HL-60 (cell line): ENCODE measurements at regions not wholly inside any gene's neighbourhood (a gene's known extent, or its start where the extent isn't known, plus 50 kb on each side); places are given as distances from the start of the nearest gene placed in this dataset.

Source experiments
- GABPA ChIP-seq: IDR thresholded peaks from 2 replicates; pipeline ENCODE4 v1.6.1; 2012; ENCODE audit warnings: low read depth
- POLR2AphosphoS5 ChIP-seq: IDR thresholded peaks from 2 replicates; pipeline ENCODE4 v1.6.1; 2012; ENCODE audit warnings: low read depth
- TF ChIP-seq, protein P1 (sequence below): IDR thresholded peaks from one replicate; pipeline ENCODE4 v1.5.1; 2011; ENCODE audit warnings: low read length, control low read depth, inconsistent platforms; ENCODE audit not compliant: insufficient read depth
- TF ChIP-seq, protein P2 (sequence below): IDR thresholded peaks from 2 replicates; pipeline ENCODE4 v1.6.1; 2012; ENCODE audit warnings: low read depth; ENCODE audit not compliant: insufficient replicate concordance

DNA sequence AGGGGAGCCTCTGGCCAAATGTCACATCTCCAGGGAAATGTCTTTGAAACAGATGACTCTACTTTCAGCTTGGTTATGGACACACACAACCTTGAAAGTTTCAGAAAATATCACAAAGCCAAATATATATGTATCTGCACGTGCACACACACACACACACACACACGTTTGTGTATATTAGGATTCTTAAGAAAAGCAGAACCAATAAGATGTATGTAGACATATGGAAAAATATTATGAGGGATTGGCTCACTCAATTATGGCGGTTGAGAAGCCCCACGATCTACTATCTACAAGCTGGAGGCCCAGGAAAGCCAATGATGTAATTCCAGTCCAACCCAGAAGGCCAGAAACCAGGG is 194.9 kb downstream of the PALM2AKAP2 start:
- TF ChIP-seq, protein P1, sequence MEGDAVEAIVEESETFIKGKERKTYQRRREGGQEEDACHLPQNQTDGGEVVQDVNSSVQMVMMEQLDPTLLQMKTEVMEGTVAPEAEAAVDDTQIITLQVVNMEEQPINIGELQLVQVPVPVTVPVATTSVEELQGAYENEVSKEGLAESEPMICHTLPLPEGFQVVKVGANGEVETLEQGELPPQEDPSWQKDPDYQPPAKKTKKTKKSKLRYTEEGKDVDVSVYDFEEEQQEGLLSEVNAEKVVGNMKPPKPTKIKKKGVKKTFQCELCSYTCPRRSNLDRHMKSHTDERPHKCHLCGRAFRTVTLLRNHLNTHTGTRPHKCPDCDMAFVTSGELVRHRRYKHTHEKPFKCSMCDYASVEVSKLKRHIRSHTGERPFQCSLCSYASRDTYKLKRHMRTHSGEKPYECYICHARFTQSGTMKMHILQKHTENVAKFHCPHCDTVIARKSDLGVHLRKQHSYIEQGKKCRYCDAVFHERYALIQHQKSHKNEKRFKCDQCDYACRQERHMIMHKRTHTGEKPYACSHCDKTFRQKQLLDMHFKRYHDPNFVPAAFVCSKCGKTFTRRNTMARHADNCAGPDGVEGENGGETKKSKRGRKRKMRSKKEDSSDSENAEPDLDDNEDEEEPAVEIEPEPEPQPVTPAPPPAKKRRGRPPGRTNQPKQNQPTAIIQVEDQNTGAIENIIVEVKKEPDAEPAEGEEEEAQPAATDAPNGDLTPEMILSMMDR = no peak
- TF ChIP-seq, protein P2, sequence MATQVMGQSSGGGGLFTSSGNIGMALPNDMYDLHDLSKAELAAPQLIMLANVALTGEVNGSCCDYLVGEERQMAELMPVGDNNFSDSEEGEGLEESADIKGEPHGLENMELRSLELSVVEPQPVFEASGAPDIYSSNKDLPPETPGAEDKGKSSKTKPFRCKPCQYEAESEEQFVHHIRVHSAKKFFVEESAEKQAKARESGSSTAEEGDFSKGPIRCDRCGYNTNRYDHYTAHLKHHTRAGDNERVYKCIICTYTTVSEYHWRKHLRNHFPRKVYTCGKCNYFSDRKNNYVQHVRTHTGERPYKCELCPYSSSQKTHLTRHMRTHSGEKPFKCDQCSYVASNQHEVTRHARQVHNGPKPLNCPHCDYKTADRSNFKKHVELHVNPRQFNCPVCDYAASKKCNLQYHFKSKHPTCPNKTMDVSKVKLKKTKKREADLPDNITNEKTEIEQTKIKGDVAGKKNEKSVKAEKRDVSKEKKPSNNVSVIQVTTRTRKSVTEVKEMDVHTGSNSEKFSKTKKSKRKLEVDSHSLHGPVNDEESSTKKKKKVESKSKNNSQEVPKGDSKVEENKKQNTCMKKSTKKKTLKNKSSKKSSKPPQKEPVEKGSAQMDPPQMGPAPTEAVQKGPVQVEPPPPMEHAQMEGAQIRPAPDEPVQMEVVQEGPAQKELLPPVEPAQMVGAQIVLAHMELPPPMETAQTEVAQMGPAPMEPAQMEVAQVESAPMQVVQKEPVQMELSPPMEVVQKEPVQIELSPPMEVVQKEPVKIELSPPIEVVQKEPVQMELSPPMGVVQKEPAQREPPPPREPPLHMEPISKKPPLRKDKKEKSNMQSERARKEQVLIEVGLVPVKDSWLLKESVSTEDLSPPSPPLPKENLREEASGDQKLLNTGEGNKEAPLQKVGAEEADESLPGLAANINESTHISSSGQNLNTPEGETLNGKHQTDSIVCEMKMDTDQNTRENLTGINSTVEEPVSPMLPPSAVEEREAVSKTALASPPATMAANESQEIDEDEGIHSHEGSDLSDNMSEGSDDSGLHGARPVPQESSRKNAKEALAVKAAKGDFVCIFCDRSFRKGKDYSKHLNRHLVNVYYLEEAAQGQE = no peak
- TF ChIP-seq POLR2AphosphoS5 (no peak), GABPA (no peak)
